ENCODE measurements at regions not wholly inside any gene's neighbourhood (a gene's known extent, or its start where the extent isn't known, plus 50 kb on each side); places are given as distances from the start of the nearest gene placed in this dataset.

DNA sequence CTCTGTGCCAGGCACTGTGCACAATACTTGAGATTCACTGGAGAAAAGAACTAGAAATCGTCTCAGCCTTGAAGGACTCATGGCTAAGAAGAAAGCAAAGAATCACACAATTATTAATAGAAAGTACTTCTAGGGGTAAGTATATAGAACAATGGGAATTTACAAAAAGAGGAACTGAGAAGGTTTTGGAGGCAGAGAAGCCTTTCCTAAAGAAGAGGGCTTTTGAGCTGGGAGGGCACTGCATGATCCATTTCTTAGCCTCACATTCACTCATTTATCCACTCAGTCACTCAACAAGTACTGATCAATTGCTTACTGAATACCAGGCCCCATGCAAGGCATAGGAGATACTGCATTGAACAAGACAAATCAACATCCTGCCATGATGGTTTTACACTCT, 113.5 kb downstream of the TMEM114 start:
- no peak for DNase-seq (ENCODE audit: low read depth, low spot score)
- CTCF ChIA-PET, result no interaction called here
- no peaks in the 10 kb centered on the region for H3K79me2 ChIP-seq (ENCODE audit: insufficient read depth, low read length)
- BruUV-seq (replicated peaks), result no TSS peak
- no peak overlapping the region for H3K27ac ChIP-seq (ENCODE audit: low read depth, low read length)
- ATAC-seq, result no peak
- intact Hi-C loops (cut with micrococcal nuclease), result no loop called here
- H3K9me3 ChIP-seq (ENCODE audit: control insufficient read depth in 1 of 2, insufficient read depth in 1 of 2, low read depth in 1 of 2, low read length in 2 of 2), result no peaks in the 10 kb centered on the region
- no peaks in the 10 kb centered on the region for H3K4me1 ChIP-seq (ENCODE audit: control insufficient read depth in 1 of 2, insufficient read depth in 2 of 2, low read length in 2 of 2)
- H3K4me2 ChIP-seq (ENCODE audit: low read length), result no peak overlapping the region
- RAD21 ChIA-PET (ENCODE audit: low non-redundant PET in 1 of 2, low total read pairs in 2 of 2, uncharacterized antibody in 2 of 2, unreplicated experiment in 2 of 2), result no interaction called here
- H4K20me1 ChIP-seq (ENCODE audit: insufficient read depth), result no peaks in the 10 kb centered on the region
- no peaks in the 10 kb centered on the region for H3K36me3 ChIP-seq (ENCODE audit: control insufficient read depth in 1 of 2, insufficient read depth in 2 of 2, low read length in 2 of 2)
- H3K9ac ChIP-seq (ENCODE audit: low read length), result no peak overlapping the region
- H3K9me2 ChIP-seq (ENCODE audit: insufficient read depth), result no peaks in the 10 kb centered on the region
- H3K4me3 ChIP-seq (replicated peaks in 1 of 2; ENCODE audit: low read depth in 1 of 2, low read length in 2 of 2), result no peak overlapping the region
- POLR2A ChIA-PET, result no interaction called here
- H3K27me3 ChIP-seq (ENCODE audit: insufficient read depth, low read length), result no peaks in the 10 kb centered on the region; the same call in 1 of the 2 replicates
- no peak overlapping the region for H2AFZ ChIP-seq (ENCODE audit: low read depth, low read length, poor library complexity, severe bottlenecking)
- no peak for TF ChIP-seq SIN3A (IDR thresholded peaks at IDR 0.05; ENCODE audit: low read depth)
- TF ChIP-seq RAD21 (IDR thresholded peaks at IDR 0.05; ENCODE audit: low read depth), result no peak
- no peak for TF ChIP-seq ZFX (IDR thresholded peaks at IDR 0.05)
- TF ChIP-seq SP1 (IDR thresholded peaks at IDR 0.05; ENCODE audit: low read depth), result no peak
- no peak for TF ChIP-seq ZNF274 (IDR thresholded peaks at IDR 0.05; ENCODE audit: low read depth, low read length)
- TF ChIP-seq EZH2phosphoT487 (IDR thresholded peaks at IDR 0.05; ENCODE audit: borderline replicate concordance), result no peak
- no peak for TF ChIP-seq TCF7L2 (IDR thresholded peaks at IDR 0.05; ENCODE audit: borderline replicate concordance, extremely low read depth, insufficient read depth, insufficient read length)
- TF ChIP-seq FOSL1 (IDR thresholded peaks at IDR 0.05; ENCODE audit: low read depth), result no peak
- no peak for TF ChIP-seq POLR2AphosphoS5 (IDR thresholded peaks at IDR 0.05; ENCODE audit: low read depth, low read length)
- no peak for TF ChIP-seq CEBPB (IDR thresholded peaks at IDR 0.05; ENCODE audit: low read depth)
- TF ChIP-seq, protein P1, sequence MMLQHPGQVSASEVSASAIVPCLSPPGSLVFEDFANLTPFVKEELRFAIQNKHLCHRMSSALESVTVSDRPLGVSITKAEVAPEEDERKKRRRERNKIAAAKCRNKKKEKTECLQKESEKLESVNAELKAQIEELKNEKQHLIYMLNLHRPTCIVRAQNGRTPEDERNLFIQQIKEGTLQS (IDR thresholded peaks at IDR 0.05), result no peak
- no peak for TF ChIP-seq YY1 (IDR thresholded peaks at IDR 0.05; ENCODE audit: extremely low read depth, insufficient replicate concordance, low read depth, low read length)
- no peak for TF ChIP-seq SRF (IDR thresholded peaks at IDR 0.05; ENCODE audit: low read depth)
- TF ChIP-seq, protein P2, sequence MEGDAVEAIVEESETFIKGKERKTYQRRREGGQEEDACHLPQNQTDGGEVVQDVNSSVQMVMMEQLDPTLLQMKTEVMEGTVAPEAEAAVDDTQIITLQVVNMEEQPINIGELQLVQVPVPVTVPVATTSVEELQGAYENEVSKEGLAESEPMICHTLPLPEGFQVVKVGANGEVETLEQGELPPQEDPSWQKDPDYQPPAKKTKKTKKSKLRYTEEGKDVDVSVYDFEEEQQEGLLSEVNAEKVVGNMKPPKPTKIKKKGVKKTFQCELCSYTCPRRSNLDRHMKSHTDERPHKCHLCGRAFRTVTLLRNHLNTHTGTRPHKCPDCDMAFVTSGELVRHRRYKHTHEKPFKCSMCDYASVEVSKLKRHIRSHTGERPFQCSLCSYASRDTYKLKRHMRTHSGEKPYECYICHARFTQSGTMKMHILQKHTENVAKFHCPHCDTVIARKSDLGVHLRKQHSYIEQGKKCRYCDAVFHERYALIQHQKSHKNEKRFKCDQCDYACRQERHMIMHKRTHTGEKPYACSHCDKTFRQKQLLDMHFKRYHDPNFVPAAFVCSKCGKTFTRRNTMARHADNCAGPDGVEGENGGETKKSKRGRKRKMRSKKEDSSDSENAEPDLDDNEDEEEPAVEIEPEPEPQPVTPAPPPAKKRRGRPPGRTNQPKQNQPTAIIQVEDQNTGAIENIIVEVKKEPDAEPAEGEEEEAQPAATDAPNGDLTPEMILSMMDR (IDR thresholded peaks at IDR 0.05 in 2 of 3, conservative IDR thresholded peaks at IDR 0.05 in 1 of 3; ENCODE audit: borderline replicate concordance in 1 of 3, insufficient read depth in 1 of 3, low read depth in 2 of 3, low read length in 2 of 3), result no peak
- TF ChIP-seq, protein P3, sequence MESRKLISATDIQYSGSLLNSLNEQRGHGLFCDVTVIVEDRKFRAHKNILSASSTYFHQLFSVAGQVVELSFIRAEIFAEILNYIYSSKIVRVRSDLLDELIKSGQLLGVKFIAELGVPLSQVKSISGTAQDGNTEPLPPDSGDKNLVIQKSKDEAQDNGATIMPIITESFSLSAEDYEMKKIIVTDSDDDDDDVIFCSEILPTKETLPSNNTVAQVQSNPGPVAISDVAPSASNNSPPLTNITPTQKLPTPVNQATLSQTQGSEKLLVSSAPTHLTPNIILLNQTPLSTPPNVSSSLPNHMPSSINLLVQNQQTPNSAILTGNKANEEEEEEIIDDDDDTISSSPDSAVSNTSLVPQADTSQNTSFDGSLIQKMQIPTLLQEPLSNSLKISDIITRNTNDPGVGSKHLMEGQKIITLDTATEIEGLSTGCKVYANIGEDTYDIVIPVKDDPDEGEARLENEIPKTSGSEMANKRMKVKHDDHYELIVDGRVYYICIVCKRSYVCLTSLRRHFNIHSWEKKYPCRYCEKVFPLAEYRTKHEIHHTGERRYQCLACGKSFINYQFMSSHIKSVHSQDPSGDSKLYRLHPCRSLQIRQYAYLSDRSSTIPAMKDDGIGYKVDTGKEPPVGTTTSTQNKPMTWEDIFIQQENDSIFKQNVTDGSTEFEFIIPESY (IDR thresholded peaks at IDR 0.05; ENCODE audit: extremely low read depth, insufficient replicate concordance, low read length), result no peak

Measured in HCT116 (cell line).